Breast epithelium (tissue), 3 donors: ENCODE measurements at regions not wholly inside any gene's neighbourhood (a gene's known extent, or its start where the extent isn't known, plus 50 kb on each side); places are given as distances from the start of the nearest gene placed in this dataset.

Experiments used
- POLR2A ChIP-seq: fragments of 450-650 bp; IDR thresholded peaks from one replicate; pipeline ENCODE4 v1.6.1; 2016; ENCODE audit warnings: antibody characterized with exemption, mild to moderate bottlenecking, moderate library complexity
- POLR2AphosphoS5 ChIP-seq, 3 donors: sonication (generic); formaldehyde crosslinking; IDR thresholded peaks; one replicate each; pipeline ENCODE4 v1.6.1; 2017; ENCODE audit warnings: antibody characterized with exemption in 3 of 3
- TF ChIP-seq, protein P1 (sequence below), 3 donors: fragments of 450-650 bp; IDR thresholded peaks; one replicate each; pipeline ENCODE4 v1.5.1; 2016 to 2017; ENCODE audit warnings: antibody characterized with exemption in 3 of 3, mild to moderate bottlenecking in 3 of 3, moderate library complexity in 3 of 3

DNA sequence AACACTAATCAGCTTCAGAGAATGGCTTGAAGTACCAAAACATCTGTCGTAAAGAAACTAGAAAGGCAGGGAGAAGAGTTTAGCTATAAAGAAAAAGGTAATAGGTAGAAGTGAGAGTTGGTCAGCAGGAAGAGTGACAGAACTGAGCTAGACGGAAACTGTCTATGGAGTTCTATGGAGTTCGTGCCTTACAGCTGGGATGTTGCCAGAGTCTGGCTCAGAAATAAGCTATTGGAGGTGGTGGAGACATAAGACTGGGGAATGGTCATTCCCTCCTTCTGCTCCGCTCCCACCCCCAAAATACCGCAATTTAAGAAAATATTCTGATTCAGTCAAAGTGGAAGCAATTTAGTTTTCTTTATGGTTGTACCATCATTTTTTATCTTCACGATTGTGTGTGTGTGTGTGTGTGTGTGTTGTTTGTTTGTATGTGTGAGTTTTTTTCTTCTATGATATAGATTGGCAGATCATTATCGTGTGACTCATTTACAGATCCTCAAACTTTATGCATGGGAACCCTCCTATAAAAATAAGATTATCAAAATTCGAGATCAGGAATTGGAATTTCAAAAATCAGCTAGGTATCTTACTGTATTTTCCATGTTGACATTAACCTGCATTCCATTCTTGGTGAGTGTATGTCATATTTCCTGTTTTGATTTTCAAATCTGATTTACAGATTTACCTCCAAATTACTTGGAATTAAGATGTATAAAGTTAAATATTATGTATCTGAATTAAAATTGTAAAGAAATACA is 79.0 kb downstream of the HSPA13 start:
- TF ChIP-seq, protein P1, sequence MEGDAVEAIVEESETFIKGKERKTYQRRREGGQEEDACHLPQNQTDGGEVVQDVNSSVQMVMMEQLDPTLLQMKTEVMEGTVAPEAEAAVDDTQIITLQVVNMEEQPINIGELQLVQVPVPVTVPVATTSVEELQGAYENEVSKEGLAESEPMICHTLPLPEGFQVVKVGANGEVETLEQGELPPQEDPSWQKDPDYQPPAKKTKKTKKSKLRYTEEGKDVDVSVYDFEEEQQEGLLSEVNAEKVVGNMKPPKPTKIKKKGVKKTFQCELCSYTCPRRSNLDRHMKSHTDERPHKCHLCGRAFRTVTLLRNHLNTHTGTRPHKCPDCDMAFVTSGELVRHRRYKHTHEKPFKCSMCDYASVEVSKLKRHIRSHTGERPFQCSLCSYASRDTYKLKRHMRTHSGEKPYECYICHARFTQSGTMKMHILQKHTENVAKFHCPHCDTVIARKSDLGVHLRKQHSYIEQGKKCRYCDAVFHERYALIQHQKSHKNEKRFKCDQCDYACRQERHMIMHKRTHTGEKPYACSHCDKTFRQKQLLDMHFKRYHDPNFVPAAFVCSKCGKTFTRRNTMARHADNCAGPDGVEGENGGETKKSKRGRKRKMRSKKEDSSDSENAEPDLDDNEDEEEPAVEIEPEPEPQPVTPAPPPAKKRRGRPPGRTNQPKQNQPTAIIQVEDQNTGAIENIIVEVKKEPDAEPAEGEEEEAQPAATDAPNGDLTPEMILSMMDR (IDR thresholded peaks at IDR 0.05) = no peak
- TF ChIP-seq POLR2A = no peak
- no peak for TF ChIP-seq POLR2AphosphoS5 (IDR thresholded peaks at IDR 0.05)
